ENCODE measurements at regions not wholly inside any gene's neighbourhood (a gene's known extent, or its start where the extent isn't known, plus 50 kb on each side); places are given as distances from the start of the nearest gene placed in this dataset.
"Not testable (repeated sequence)": the region's sequence is repeated elsewhere in the genome, so short reads cannot be mapped to it uniquely, and the experiment has no call there.

DNA sequence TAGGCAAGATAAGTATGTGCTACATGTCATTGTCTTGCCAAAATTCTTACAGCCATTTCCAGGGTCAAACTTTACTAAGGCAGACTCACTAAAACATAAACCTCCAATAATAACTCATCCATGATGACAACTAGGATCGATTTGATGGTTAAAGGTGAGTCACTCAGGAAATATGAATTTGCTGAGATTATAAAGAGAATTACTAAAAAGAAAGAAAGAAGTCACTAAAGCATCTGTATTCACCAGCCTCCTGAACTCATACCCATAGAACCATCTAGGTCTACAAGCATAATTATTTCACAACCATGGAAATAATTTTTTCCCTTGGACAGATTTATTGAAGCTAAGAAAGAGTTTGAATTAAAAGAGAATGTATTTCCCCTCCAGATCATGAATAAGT is 258.6 kb downstream of the TLE1 start:
- DNase-seq (ENCODE audit: low read depth) = no peak

DNA sequence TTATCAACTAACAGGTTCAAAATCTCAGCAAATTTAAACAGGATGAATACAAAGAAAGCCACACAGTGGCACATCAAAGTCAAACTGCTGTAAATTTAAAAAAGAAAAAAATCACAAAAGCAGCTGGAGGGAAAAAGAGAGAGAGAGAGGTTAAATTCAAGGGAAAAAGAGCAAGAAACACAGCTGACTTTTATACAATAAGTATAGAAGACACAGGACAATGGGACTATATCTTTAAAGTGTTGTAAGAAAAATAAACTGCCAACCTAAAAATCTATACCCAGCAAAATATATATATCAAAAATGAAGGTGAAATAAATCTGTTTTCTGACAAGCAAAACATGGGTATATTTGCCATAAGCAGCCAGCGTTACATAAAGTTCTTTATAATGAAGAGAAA is 261.5 kb downstream of the TLE1 start:
- peak; percentile 13 for DNase-seq (ENCODE audit: low read depth)

DNA sequence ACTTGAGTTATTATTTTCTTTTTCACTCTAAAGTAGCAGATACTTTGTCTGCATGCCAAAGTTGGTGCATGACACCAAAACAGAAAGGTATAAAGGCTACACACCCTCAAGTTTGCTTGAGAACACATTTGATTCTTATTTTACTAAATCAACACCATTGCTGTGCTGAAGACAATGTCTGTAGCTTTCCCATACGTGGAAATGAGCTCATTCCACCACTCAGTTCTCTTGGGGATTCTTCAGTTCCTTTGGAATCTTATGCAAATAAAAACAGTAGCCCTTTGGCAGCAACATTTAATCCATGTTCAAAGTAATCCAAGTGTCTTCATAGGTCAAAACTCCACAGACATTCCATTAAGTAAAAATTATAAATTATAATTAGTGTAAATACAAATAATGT is 264.9 kb downstream of the TLE1 start:
- no peak for DNase-seq (ENCODE audit: low read depth)

DNA sequence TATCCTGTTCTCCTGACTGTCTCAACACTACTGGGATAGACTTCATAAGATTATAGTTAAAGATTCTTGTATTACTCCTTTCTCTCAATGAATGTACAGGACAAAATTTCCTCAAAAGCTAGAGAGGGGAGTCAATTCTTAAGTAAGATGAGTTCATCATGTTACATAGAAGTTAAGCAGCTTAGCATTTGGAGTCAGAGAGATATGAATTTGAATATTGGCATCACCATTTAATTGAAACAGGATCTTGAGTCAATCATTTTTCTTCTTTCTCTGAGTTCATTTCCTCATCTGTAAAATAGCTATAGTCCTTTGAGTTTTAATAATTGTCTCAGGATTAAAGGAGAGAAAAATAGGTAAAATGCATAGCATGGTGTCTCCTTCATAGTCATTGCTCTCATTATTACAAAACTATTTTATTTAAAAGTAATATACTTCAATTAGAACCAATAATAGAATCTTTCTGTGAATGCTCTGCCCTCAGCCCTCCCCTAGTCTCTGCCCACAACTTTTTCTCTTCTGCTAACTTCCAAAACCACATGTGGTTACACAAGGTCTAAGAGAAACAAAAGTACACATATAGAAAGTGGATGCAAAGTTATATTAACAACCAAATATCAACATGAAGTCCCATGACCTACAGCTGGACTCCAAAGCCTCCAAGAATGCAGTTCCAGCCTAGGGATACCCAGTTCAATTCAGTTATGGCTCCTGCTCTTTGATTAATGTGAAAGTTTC is 265.6 kb downstream of the TLE1 start:
- DNase-seq (ENCODE audit: low read depth) = no peak

DNA sequence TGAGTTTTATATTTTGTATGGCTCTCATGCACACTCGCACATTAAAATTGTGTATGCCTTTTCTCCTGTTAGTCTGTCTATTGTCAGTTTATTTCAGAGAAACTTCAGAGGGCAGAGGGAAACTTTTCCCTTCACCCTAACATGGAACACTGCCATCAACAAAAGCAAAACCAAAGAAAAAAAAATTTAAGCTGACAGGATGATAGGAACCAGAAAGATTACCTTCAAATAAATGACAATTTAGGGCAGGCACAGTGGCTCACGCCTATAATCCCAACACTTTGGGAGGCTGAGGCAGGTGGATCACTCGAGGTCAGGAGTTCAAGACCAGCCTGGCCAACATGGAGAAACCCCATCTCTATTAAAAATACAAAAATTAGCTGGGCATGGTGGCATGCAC is 268.3 kb downstream of the TLE1 start:
- DNase-seq (ENCODE audit: low read depth) = not testable (repeated sequence)

DNA sequence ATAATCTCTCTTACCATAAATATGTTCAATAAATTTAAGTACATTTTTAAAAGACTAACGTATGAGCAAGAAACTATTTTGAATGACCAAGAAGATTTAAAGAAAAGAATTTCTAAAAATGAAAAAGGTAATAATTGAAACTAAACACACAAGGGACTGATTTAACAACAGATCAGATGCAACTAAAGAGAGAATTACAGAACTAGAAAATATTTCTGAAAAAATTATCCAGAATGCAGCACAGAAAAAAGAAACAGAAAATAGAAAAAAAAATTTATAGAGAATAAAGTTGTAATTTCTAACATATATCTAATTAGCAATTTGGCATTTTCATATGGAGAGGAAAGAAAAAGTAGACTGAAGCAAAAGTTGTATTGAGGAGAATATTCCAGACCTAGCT is 269.3 kb downstream of the TLE1 start:
- DNase-seq (ENCODE audit: low read depth) = no peak

DNA sequence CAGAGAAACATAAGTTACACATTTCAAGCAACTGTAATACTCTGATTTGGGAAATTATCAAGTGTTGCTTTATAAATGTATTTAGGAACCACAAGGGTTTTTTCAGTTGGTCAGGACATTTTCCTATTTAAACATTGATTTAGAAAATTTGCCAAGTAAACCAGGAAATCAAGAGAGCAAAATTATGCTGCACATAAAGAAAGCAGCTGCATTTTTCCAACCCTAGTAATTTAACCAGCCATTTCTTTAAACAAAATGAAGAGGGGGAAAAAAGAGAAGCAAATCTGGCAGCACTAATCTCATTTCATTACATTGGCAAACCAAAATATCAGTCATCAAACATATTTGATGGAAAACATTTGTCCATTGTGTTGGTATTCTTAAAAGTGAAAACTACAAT is 271.4 kb downstream of the TLE1 start:
- DNase-seq (ENCODE audit: low read depth) = no peak

DNA sequence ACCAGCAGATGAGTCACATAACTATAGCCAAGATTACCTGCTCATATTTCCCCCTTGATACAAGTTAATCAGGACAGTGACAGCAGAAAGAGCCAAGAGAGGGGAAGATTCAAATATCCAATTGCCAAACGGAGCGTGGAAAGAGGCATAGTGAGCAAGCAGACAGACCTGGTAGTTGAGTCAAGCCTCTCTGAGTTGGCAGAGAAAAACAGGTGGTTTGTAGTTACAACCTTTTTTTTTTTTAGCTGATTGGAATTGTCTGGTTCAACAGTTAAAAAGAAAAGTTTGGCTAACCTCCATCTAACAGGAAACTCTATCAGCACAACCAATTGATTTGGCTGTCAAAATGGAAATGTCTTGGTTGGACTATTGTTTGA is 272.1 kb downstream of the TLE1 start:
- DNase-seq (ENCODE audit: low read depth) = peak; percentile 46

DNA sequence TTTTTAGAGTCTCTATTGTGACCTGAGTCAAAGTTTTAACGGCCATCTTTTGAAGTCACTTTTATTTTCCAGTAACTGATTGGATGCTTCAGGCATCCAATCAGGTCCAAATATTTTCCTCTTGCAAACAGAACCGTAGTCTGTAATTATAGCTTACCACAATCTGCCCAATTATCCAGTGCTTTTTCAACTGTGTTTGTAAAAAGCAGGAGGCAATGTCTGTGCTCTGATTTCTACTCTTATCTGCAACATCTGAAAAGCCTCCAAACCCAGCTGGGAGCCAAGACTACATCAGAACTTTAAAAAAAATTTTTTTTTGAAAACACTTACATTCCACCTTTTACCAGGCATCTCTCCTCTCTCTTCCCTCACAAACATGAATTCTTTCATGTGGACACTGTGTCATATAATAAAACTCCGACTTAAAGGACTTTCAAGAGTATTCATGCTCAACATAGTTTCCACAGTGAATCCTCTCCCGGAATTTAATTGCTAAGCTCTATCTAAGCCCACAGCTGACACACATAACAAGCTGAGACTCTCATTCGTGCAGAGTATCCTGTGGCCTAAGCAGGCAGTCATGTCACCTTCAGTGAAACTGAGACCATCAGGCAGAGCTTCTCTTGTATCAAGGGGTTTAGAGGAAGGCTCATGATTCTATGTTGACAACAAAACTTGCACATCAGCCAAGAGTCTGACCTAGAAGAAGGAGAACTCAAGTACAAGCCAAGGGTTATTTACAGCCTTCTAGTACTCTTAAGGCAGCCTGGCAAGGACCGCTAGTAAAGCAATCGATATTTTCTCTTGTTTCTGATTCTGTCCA is 272.7 kb downstream of the TLE1 start:
- DNase-seq (ENCODE audit: low read depth) = peak; percentile 28

DNA sequence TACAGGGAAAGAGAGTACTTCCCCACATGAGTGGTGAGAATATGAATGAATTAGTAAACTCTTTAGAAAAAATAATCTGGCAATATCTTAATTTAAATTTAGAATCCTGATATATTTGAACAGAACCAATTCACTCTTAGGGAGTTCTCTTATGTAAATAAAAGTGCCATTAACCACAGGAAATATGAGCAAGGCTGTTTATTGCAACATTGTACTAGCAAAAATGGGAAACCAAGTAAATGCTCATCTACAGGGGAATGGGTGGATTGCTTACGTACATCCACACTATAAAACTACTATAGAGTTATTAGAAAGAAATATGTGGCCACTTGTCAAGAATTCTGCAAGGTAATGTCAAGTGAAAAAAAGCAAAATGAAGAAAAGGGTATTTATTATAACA is 274.5 kb downstream of the TLE1 start:
- DNase-seq (ENCODE audit: low read depth) = no peak

DNA sequence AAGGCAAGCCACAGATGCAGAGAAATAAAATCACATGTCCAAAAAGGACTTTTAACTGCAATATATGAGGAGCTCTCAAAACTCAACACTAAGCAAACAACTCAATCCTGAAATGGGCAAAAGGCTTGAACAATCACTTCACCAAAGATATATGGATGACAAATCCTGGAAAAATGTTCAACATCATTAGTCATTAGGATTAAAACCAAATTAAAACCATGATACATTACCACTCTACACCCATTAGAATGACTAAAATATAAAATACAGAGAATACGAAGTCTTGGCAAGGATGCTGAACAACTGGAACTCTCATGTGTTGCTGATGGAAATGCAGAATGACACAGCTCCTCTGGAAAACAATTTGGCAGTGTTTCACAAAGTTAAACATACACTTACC is 277.4 kb downstream of the TLE1 start:
- peak; percentile 31 for DNase-seq (ENCODE audit: low read depth)

DNA sequence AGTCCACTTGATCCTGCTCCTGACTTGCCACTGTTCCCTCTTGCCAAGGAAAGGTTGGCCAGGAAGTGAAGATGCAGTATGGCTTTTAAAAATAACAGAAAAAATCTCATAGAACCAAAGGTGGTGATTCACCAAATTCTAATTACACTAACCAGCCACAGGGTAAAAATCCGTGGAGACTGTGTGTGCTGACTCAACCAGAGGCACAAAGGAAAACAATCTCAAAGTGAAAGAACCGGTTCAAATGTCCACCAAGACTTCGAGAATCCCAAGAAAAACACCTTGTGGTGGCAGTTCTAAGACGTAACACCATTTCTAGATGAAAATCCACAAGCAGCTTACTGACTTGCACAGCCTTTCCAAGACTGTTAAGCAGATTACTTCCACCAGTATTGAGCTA is 279.1 kb downstream of the TLE1 start:
- peak; percentile 96 for DNase-seq (ENCODE audit: low read depth)

DNA sequence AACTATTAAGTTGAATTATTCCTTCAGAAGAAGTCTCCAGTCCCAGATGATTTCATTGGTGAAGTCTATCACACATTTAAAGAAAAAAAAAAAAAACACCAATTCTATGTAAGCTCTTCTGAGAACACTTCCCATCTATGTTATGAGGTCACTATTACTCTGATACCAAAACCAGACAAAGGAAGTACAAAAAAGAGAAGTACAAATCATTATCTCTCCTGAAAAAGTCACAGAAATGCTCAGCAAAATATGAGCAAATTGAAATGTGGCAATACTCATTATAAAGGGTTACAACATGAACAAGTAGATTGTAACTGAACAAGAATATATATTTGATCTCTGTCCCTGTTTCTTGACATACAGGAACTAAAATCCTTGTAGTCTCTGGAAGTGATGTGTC is 280.4 kb downstream of the TLE1 start:
- DNase-seq (ENCODE audit: low read depth) = no peak

DNA sequence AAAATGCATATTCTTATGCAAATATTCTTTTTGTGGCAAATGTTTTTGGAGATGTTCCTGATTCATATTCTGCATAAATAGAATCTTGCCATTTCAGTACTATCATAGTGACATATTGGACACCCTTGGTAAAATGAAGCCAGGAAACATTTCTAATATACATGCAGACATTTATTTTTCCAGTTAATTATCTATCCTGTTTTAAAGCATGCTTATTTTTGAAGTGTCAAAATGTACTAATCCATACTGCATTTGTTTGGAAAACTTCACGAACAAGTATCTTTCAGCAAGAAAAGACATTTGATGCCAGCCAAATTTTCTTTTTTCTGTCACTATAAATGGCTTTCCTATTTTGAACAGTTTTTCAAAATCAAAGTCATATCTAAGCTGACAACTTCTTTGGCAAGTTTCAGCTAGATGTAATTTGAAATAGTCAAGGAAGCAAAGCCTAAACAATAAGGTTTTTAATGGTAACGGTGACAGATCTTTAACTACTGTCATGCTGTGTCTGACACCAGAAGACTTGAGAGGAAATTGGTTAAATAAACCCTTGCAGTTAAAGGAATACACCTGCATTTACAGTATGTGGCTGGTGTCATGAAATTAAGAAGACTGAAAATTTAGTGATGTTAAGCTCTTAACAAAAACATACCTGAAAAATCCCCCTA is 284.3 kb downstream of the TLE1 start:
- no peak for DNase-seq (ENCODE audit: low read depth)

DNA sequence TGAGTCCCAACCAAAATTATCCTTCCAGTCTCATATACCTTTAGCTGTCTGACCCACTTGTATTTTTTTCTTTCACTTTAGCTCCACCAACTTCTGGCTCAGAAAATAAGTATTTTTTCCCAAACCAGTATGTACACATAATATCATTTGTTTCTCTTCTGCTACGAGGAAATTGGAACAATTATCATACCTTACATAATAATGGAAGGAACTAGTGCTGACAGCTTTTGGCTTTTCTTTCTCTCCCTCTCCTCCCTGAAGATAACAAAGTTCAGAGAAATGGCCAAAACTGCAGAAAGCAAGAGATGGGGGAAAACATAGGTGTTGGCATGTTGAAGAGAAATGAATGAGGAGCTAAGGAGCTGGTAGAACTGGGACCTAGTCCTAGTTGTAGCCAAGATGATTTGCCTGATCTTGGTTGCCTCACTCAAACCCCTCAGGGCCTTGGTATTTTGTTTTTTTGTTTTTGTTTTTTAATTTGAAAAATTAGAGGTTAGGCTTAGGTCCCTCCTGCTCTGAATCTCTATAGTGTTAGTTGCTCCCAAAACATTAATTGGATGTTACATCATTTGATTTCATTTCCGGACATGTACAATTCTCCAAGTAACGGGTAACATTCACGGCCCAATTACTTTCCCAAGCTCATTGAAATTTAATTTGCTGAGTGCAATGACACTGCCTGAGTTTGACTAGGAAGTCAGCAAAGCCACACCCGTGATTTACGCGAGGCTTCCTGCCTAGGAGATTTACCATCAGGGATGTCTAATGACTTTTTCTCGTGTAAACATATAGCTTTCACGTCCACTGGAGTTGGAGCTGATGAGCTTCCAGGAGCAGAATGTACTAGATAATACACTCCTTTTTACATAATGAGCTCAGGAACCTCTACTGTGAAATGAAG is 291.6 kb downstream of the TLE1 start:
- DNase-seq (ENCODE audit: low read depth) = no peak

DNA sequence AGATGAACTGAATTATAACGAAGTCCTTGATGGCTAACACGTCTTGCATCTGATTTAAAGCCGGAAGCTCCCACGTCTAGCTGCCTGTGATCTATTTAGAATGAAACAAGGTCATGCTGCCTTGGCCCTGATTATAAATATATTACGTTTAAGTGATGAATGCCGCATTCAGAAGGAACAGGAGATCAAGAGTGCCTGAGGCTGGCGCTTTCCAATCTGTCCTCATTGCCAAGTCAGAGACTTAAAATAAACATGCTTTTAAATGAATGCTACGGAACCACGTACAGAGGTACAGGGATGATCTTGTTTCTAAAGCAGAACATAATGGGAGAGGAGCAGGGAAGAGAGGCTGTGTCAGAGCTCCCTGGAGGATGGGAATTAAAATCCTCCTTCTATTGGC is 292.8 kb downstream of the TLE1 start:
- no peak for DNase-seq (ENCODE audit: low read depth)

DNA sequence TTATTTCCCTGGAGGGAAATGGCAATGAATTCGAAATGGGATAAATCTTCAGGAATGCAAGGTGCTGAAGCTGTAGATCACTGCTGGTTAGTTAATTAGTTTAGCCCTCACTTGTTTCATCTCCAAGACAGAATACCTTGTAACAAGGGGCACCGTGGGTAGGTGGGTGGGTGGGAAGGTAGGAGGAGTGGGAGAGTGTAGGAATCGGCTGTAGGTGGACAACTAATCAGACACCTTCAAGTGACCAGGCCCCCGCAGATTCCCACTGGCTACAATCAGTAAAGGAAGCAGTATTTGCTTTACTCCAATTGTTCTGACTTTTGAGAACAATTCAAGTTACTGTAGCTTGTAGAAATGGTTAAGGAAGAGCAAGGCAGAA is 293.7 kb downstream of the TLE1 start:
- no peak for DNase-seq (ENCODE audit: low read depth)

DNA sequence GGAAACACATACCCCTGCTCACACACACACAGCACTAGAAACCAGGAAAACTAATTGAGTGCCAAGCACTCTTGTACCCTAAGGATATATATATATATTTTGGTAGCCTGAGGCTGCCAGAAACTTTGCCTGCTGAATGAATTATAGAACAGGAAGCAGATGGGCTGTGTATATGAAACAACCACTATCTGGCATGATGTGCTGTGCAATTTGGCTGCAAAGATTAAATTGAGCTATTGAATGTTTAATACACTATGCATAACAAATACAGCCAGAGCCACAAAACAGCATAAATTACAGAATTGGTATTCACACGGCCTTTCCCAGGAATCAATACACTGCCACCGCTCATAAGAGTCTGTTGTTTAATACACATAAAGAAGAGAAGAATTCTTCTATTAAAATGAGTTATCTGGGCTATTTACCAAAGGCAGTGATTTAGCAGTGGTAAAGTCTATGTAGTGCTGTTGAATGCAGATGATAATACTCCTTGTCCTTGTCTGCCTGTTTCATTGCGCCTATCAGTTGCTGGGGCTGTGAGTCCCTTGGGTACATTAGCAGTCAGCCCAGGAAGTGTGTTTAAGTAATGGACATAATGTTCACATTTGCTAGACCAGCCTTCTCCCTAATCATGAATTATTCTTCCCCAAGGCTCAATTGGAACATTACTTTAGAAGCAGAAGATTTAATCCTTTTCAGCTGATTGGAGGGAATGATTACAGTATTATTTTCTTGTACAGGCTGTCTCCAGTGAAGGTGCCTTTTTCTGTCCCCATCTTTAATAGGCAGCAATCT is 294.3 kb downstream of the TLE1 start:
- no peak for DNase-seq (ENCODE audit: low read depth)

DNA sequence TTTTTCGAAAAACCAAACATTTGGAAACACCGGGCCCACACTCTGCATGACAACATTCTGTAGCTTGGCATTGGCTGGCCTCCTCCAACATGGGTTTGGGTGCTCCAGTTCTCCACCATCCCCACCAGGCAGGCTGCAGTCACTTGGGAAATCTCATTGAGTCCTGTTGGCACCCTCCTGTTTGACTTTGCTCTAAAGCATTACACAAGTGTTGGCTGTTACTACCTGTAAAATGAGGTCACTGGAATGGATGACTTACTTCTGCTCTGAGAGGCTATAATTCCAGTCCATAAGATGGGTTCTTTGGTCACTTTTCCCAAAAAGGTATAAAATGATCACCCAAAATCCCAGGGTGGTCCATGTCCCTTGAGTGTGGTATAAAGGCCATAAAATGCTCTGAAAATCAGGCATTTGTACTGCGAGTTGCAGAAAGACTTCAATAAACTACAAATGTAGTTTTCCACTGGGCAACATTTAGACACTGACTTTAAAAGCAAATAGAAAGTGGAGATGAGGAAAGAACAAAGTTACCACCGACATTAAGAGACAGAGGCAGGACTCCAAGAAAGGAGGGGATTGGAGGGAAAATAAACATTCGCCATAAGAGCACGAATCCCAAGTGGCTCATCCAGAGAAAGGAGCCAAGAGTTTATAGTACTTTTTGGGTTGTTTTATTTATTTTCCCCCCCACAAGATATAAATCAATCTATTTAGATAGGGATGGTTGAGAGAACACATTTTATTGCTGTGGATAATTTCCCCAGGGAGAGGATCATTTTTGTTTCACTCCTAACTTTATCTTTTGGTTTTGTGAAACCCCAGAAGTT is 295.1 kb downstream of the TLE1 start:
- no peak for DNase-seq (ENCODE audit: low read depth)

DNA sequence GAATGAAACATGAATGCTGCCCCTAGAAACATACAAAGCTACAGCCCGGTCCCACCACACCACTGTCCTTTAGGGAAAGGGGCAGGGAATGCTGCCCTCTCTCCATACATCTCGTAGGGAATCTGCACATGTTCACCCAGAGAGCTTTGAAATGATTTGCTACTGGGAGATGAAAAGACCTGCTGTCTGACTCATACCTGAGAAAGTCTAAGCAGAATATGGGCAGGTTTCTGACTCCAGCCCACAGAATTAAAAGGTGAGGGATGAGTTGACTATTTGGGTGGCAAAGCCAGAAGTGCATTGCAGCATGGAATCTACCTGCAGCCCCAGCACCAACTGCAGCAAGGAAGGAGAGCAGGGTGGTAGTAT is 297.9 kb downstream of the TLE1 start:
- no peak for DNase-seq (ENCODE audit: low read depth)

All from renal cortical epithelial cell (primary cell).